ENCODE measurements at regions not wholly inside any gene's neighbourhood (a gene's known extent, or its start where the extent isn't known, plus 50 kb on each side); places are given as distances from the start of the nearest gene placed in this dataset.
A peak's percentile ranks its signal among the peaks of the same experiment; 100 is the strongest.

GRCh38 chr17:33657181-33657580 lies 364.1 kb upstream of the ASIC2 start:
- DNase-seq: no peak
- intact Hi-C loops (cut with DNase I, micrococcal nuclease): no loop called here
- no peak for ATAC-seq

- no peak for DNase-seq
- intact Hi-C loops (cut with DNase I, micrococcal nuclease): no loop called here
- no peak for ATAC-seq
Observed at GRCh38 chr17:33661975-33662374, 368.9 kb upstream of the ASIC2 start.

- ATAC-seq: no peak
- DNase-seq: no peak
- intact Hi-C loops (cut with DNase I, micrococcal nuclease): no loop called here
Observed at GRCh38 chr17:33664116-33664840, 371.2 kb upstream of the ASIC2 start.

GRCh38 chr17:33667052-33667509 lies 374.0 kb upstream of the ASIC2 start:
- no peak for DNase-seq
- no peak for ATAC-seq
- intact Hi-C loops (cut with DNase I, micrococcal nuclease): no loop called here

- no peak for DNase-seq
- intact Hi-C loops (cut with DNase I, micrococcal nuclease): no loop called here
- no peak for ATAC-seq
Observed at GRCh38 chr17:33667671-33668070, 374.6 kb upstream of the ASIC2 start.

GRCh38 chr17:33668516-33668915 lies 375.4 kb upstream of the ASIC2 start:
- DNase-seq: no peak
- intact Hi-C loops (cut with DNase I, micrococcal nuclease): no loop called here
- no peak for ATAC-seq

GRCh38 chr17:33671491-33671890 lies 378.4 kb upstream of the ASIC2 start:
- peak; percentile 34 for ATAC-seq
- no peak for DNase-seq
- intact Hi-C loops (cut with DNase I, micrococcal nuclease): loop anchor here in 1 of 2 donors (10.0 kb wide), 2 partner anchors 63 to 637 kb away; no protein-coding TSS in a partner anchor

GRCh38 chr17:33674685-33675084 lies 381.6 kb upstream of the ASIC2 start:
- intact Hi-C loops (cut with DNase I, micrococcal nuclease): loop anchor here in 1 of 2 donors (10.0 kb wide), 2 partner anchors 60 to 640 kb away; no protein-coding TSS in a partner anchor
- peak; percentile 71 for ATAC-seq
- peak; percentile 29 to 50 for DNase-seq

GRCh38 chr17:33676444-33676843 lies 383.3 kb upstream of the ASIC2 start:
- no peak for DNase-seq
- intact Hi-C loops (cut with DNase I, micrococcal nuclease): loop anchor here in 1 of 2 donors (10.0 kb wide), 2 partner anchors 58 to 642 kb away; no protein-coding TSS in a partner anchor
- ATAC-seq: no peak

GRCh38 chr17:33679595-33679994 lies 386.5 kb upstream of the ASIC2 start:
- intact Hi-C loops (cut with DNase I, micrococcal nuclease): loop anchor here in 1 of 2 donors (10.0 kb wide), 2 partner anchors 55 to 645 kb away; no protein-coding TSS in a partner anchor
- no peak for DNase-seq
- ATAC-seq: no peak

GRCh38 chr17:33680472-33680871 lies 387.4 kb upstream of the ASIC2 start:
- ATAC-seq (no peak), DNase-seq (no peak)
- intact Hi-C loops (cut with DNase I, micrococcal nuclease): no loop called here

- intact Hi-C loops (cut with DNase I, micrococcal nuclease): no loop called here
- no peak for DNase-seq
- no peak for ATAC-seq
Observed at GRCh38 chr17:33682599-33682998, 389.5 kb upstream of the ASIC2 start.

- DNase-seq: no peak
- intact Hi-C loops (cut with DNase I, micrococcal nuclease): no loop called here
- no peak for ATAC-seq
Observed at GRCh38 chr17:33684735-33685134, 391.6 kb upstream of the ASIC2 start.

GRCh38 chr17:33686171-33686570 lies 393.1 kb upstream of the ASIC2 start:
- ATAC-seq: no peak
- DNase-seq: no peak
- intact Hi-C loops (cut with DNase I, micrococcal nuclease): no loop called here

GRCh38 chr17:33687831-33688230 lies 394.7 kb upstream of the ASIC2 start:
- intact Hi-C loops (cut with DNase I, micrococcal nuclease): no loop called here
- ATAC-seq: no peak
- DNase-seq: no peak

- ATAC-seq (no peak), DNase-seq (no peak)
- intact Hi-C loops (cut with DNase I, micrococcal nuclease): no loop called here
Observed at GRCh38 chr17:33688771-33689170, 395.7 kb upstream of the ASIC2 start.

GRCh38 chr17:33689725-33690124 lies 396.6 kb upstream of the ASIC2 start:
- intact Hi-C loops (cut with DNase I, micrococcal nuclease): no loop called here
- ATAC-seq (no peak), DNase-seq (no peak)

- no peak for ATAC-seq
Observed at GRCh38 chr17:33695431-33695830, 402.3 kb upstream of the ASIC2 start.

GRCh38 chr17:33696102-33696501 lies 403.0 kb upstream of the ASIC2 start:
- intact Hi-C loops (cut with DNase I, micrococcal nuclease): no loop called here
- DNase-seq (no peak), ATAC-seq (no peak)

More at GRCh38 chr17:33695431-33695830, 402.3 kb upstream of the ASIC2 start:
- DNase-seq: no peak
- intact Hi-C loops (cut with DNase I, micrococcal nuclease): no loop called here

GRCh38 chr17:33697557-33697956 lies 404.5 kb upstream of the ASIC2 start:
- DNase-seq (no peak), ATAC-seq (no peak)
- intact Hi-C loops (cut with DNase I, micrococcal nuclease): no loop called here

GRCh38 chr17:33701910-33702309 lies 408.8 kb upstream of the ASIC2 start:
- no peak for ATAC-seq
- intact Hi-C loops (cut with DNase I, micrococcal nuclease): no loop called here
- DNase-seq: no peak
